Activated CD4-positive, alpha-beta memory T cell treated with anti-CD3 and anti-CD28 coated beads, Interleukin-2, amount 10 ng/mL, durations not matched to agents 7 days and 5 days (primary cell): ENCODE measurements at regions not wholly inside any gene's neighbourhood (a gene's known extent, or its start where the extent isn't known, plus 50 kb on each side); places are given as distances from the start of the nearest gene placed in this dataset.

Experiments used
- CTCF ChIA-PET: fragments of 350-600 bp; sonication (Branson Sonifier 250); formaldehyde crosslinking; loops from one replicate; lab custom pipeline; 2021; ENCODE audit warnings: antibody characterized with exemption, inconsistent platforms; lab: Charles Lee
- POLR2A ChIA-PET: fragments of 350-600 bp; sonication (Branson Sonifier 250); formaldehyde crosslinking; loops from one replicate; lab custom pipeline; 2021; ENCODE audit warnings: antibody characterized with exemption; lab: Charles Lee
- DNase-seq: peaks from one replicate; pipeline ENCODE4 v3.0.0-alpha.2; 2020
- H3K27ac Mint-ChIP-seq: one replicate; pipeline ENCODE4 v1.8.0; 2021; ENCODE audit warnings: mild to moderate bottlenecking, mixed read lengths
- H3K27me3 Mint-ChIP-seq: one replicate; pipeline ENCODE4 v1.8.0; 2021; ENCODE audit warnings: mixed read lengths
- H3K36me3 Mint-ChIP-seq: one replicate; pipeline ENCODE4 v1.8.0; 2021; ENCODE audit warnings: low read depth, mixed read lengths
- H3K4me1 Mint-ChIP-seq: one replicate; pipeline ENCODE4 v1.8.0; 2021; ENCODE audit warnings: mixed read lengths
- H3K4me3 Mint-ChIP-seq: one replicate; pipeline ENCODE4 v1.8.0; 2021; ENCODE audit warnings: mild to moderate bottlenecking, mixed read lengths
- H3K9me3 Mint-ChIP-seq: one replicate; pipeline ENCODE4 v1.8.0; 2021; ENCODE audit warnings: mixed read lengths

- CTCF ChIA-PET = no interaction called here
- Mint-ChIP-seq H3K36me3 (no peaks in the 10 kb centered on the region), H3K9me3 (no peaks in the 10 kb centered on the region), H3K4me3 (no peak overlapping the region), H3K27me3 (peaks cover 2% of the 10 kb centered on the region), H3K27ac (no peak overlapping the region), H3K4me1 (no peaks in the 10 kb centered on the region)
- peak; percentile 7 for DNase-seq
- POLR2A ChIA-PET = no interaction called here
These were observed 109.0 kb downstream of the TRIM29 start for GRCh38 chr11:120028897-120029258.

- H3K36me3 Mint-ChIP-seq = no peaks in the 10 kb centered on the region
- ChIA-PET CTCF (no interaction called here), POLR2A (no interaction called here)
- no peak overlapping the region for H3K4me3 Mint-ChIP-seq
- no peaks in the 10 kb centered on the region for H3K9me3 Mint-ChIP-seq
- H3K27me3 Mint-ChIP-seq = peaks cover 2% of the 10 kb centered on the region
- peak; percentile 12 for DNase-seq
- no peaks in the 10 kb centered on the region for H3K4me1 Mint-ChIP-seq
- no peak overlapping the region for H3K27ac Mint-ChIP-seq
These were observed 109.6 kb downstream of the TRIM29 start for GRCh38 chr11:120028181-120028896.

- Mint-ChIP-seq H3K36me3 (no peaks in the 10 kb centered on the region), H3K4me1 (no peaks in the 10 kb centered on the region), H3K4me3 (no peak overlapping the region), H3K27me3 (peaks cover 2% of the 10 kb centered on the region), H3K27ac (no peak overlapping the region), H3K9me3 (no peaks in the 10 kb centered on the region)
- DNase-seq = peak; percentile 6
- POLR2A ChIA-PET = no interaction called here
- CTCF ChIA-PET = no interaction called here
These were observed 110.2 kb downstream of the TRIM29 start for GRCh38 chr11:120027546-120028180.

- Mint-ChIP-seq H3K9me3 (no peaks in the 10 kb centered on the region), H3K4me3 (no peak overlapping the region), H3K27me3 (peaks cover 1% of the 10 kb centered on the region), H3K4me1 (no peaks in the 10 kb centered on the region), H3K27ac (no peak overlapping the region), H3K36me3 (no peaks in the 10 kb centered on the region)
- POLR2A ChIA-PET = no interaction called here
- CTCF ChIA-PET = no interaction called here
- DNase-seq = peak; percentile 3
These were observed 112.1 kb downstream of the TRIM29 start for GRCh38 chr11:120025606-120026335.

- Mint-ChIP-seq H3K36me3 (no peaks in the 10 kb centered on the region), H3K27me3 (peaks cover 1% of the 10 kb centered on the region), H3K4me1 (no peaks in the 10 kb centered on the region), H3K27ac (no peak overlapping the region), H3K4me3 (no peak overlapping the region), H3K9me3 (no peaks in the 10 kb centered on the region)
- ChIA-PET CTCF (no interaction called here), POLR2A (no interaction called here)
- no peak for DNase-seq
These were observed 113.3 kb downstream of the TRIM29 start for GRCh38 chr11:120024586-120024985.

DNA sequence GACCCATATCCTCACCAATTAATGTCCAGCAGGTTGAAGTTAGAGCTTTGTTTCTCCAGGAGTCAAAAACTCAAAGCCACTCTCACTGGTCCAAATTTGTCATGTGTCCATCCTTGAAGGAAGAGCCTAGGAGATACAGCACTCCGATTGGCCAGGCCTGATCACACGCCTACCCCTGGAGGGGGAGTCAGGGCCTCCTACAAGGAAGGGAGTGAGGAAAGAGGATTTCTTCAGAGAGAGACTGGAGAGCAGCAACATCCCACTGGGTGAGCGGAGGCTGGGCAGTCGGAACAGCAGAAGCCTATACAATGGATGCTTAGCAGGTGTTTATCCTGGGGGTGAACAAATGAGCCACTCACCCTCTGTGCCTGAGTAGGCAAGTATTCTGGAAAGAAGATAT, 113.9 kb downstream of the TRIM29 start:
- CTCF ChIA-PET = no interaction called here

DNA sequence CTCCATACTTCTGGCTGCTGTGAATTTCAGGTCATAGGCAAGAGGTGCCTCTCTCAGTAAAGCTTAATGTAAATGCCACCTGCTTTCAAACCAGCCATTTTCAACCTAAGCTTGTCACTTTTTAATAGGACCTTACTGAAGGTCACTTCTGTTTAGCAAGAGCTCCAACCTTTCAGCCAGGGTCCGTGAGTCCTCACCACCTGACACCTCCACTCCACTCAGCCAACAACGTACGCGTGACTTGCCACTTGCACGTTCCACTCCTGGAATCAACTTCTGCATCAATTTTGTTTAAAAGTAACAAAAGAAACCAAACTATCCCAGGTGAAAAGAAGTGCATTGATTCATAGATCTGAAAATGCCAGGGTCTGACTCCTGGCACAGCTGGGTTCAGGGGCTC, 114.4 kb downstream of the TRIM29 start:
- H3K4me3 Mint-ChIP-seq = no peak overlapping the region
- H3K36me3 Mint-ChIP-seq = no peaks in the 10 kb centered on the region
- H3K9me3 Mint-ChIP-seq = no peaks in the 10 kb centered on the region
- H3K27ac Mint-ChIP-seq = no peak overlapping the region
- POLR2A ChIA-PET = no interaction called here
- no peak for DNase-seq
- no peaks in the 10 kb centered on the region for H3K4me1 Mint-ChIP-seq
- peaks cover 1% of the 10 kb centered on the region for H3K27me3 Mint-ChIP-seq
- CTCF ChIA-PET = no interaction called here

More for the DNA sequence above, 113.9 kb downstream of the TRIM29 start:
- no peaks in the 10 kb centered on the region for H3K4me1 Mint-ChIP-seq
- H3K27me3 Mint-ChIP-seq = peaks cover 1% of the 10 kb centered on the region
- H3K27ac Mint-ChIP-seq = no peak overlapping the region
- no peaks in the 10 kb centered on the region for H3K36me3 Mint-ChIP-seq
- no peak for DNase-seq
- no peak overlapping the region for H3K4me3 Mint-ChIP-seq
- H3K9me3 Mint-ChIP-seq = no peaks in the 10 kb centered on the region
- POLR2A ChIA-PET = no interaction called here

DNA sequence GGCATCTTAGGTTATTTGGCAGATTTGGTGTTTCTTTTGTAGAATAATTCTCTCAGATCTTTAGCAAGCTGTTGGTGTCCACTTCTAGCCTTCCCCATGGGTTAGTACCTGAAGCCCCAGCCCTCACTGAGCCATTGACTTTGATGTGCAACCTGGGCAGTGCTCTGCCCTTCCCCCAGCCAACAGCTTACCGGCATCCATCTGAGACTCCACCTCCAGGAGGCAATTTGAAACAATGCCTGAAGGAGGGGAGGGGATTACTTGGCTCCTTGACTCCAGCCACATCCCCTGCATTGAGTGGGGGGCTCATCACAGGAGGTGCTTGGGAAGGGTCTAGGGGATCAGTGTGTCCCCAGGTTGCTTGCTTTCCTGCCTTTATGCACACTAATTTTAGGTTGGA, 114.8 kb downstream of the TRIM29 start:
- POLR2A ChIA-PET = no interaction called here

GRCh38 chr11:120022617-120023016, 115.3 kb downstream of the TRIM29 start:
- H3K4me3 Mint-ChIP-seq = no peak overlapping the region
- POLR2A ChIA-PET = no interaction called here
- no peak for DNase-seq
- CTCF ChIA-PET = no interaction called here
- H3K27ac Mint-ChIP-seq = no peak overlapping the region
- peaks cover 2% of the 10 kb centered on the region for H3K27me3 Mint-ChIP-seq
- H3K36me3 Mint-ChIP-seq = no peaks in the 10 kb centered on the region
- H3K9me3 Mint-ChIP-seq = no peaks in the 10 kb centered on the region
- no peaks in the 10 kb centered on the region for H3K4me1 Mint-ChIP-seq

More for the DNA sequence above, 114.8 kb downstream of the TRIM29 start:
- CTCF ChIA-PET = no interaction called here
- peaks cover 1% of the 10 kb centered on the region for H3K27me3 Mint-ChIP-seq
- no peak overlapping the region for H3K27ac Mint-ChIP-seq
- no peaks in the 10 kb centered on the region for H3K9me3 Mint-ChIP-seq
- H3K4me3 Mint-ChIP-seq = no peak overlapping the region
- DNase-seq = no peak
- no peaks in the 10 kb centered on the region for H3K4me1 Mint-ChIP-seq
- H3K36me3 Mint-ChIP-seq = no peaks in the 10 kb centered on the region

- Mint-ChIP-seq H3K9me3 (no peaks in the 10 kb centered on the region), H3K27ac (no peak overlapping the region), H3K36me3 (no peaks in the 10 kb centered on the region), H3K4me3 (no peak overlapping the region), H3K4me1 (no peaks in the 10 kb centered on the region), H3K27me3 (peaks cover 5% of the 10 kb centered on the region)
- ChIA-PET CTCF (no interaction called here), POLR2A (no interaction called here)
- no peak for DNase-seq
These were observed 115.9 kb downstream of the TRIM29 start for GRCh38 chr11:120021978-120022377.

DNA sequence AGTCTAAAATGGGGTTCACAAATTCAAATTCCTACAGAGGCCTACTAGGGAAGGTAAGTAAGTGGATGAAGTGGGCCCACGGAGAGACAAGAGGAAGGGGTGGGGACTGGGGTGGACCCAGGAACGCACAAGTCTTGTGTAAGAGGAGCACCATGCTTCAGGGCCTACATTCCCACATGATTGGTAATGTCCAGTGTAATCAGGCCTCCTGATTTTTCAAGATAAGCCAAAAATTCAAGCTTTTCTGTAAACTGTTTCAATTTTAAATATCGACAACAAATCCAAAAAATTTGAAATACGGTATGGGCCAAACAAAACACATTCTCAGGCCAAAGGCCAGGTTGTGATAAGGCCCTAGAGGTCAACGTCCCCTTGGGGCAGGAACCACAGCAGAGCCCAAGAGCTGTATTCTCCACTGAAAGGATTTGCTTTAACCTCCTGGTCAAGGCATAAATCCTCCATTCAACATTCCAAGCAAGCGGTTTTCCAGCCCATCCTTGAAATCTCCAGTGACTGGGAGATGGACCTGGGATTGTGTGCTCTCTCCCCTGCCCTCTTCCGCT, 116.4 kb downstream of the TRIM29 start:
- DNase-seq = no peak
- Mint-ChIP-seq H3K27me3 (peaks cover 5% of the 10 kb centered on the region), H3K27ac (no peak overlapping the region)

GRCh38 chr11:120020981-120021380, 116.9 kb downstream of the TRIM29 start:
- no peaks in the 10 kb centered on the region for H3K36me3 Mint-ChIP-seq
- CTCF ChIA-PET = no interaction called here
- peaks cover 5% of the 10 kb centered on the region for H3K27me3 Mint-ChIP-seq
- no peaks in the 10 kb centered on the region for H3K9me3 Mint-ChIP-seq
- H3K4me3 Mint-ChIP-seq = no peak overlapping the region
- POLR2A ChIA-PET = no interaction called here
- no peaks in the 10 kb centered on the region for H3K4me1 Mint-ChIP-seq
- no peak overlapping the region for H3K27ac Mint-ChIP-seq
- DNase-seq = no peak

More for the DNA sequence above, 116.4 kb downstream of the TRIM29 start:
- H3K36me3 Mint-ChIP-seq = no peaks in the 10 kb centered on the region
- H3K4me3 Mint-ChIP-seq = no peak overlapping the region
- ChIA-PET POLR2A (no interaction called here), CTCF (no interaction called here)
- no peaks in the 10 kb centered on the region for H3K4me1 Mint-ChIP-seq
- no peaks in the 10 kb centered on the region for H3K9me3 Mint-ChIP-seq

GRCh38 chr11:120020486-120020885, 117.4 kb downstream of the TRIM29 start:
- Mint-ChIP-seq H3K4me1 (no peaks in the 10 kb centered on the region), H3K36me3 (no peaks in the 10 kb centered on the region), H3K27me3 (peaks cover 7% of the 10 kb centered on the region), H3K9me3 (no peaks in the 10 kb centered on the region), H3K27ac (no peak overlapping the region), H3K4me3 (no peak overlapping the region)
- CTCF ChIA-PET = no interaction called here
- no peak for DNase-seq
- POLR2A ChIA-PET = no interaction called here
